Kidney glomerular epithelial cell (primary cell): ENCODE measurements at regions not wholly inside any gene's neighbourhood (a gene's known extent, or its start where the extent isn't known, plus 50 kb on each side); places are given as distances from the start of the nearest gene placed in this dataset.
A peak's percentile ranks its signal among the peaks of the same experiment; 100 is the strongest.
"Not testable (repeated sequence)": the region's sequence is repeated elsewhere in the genome, so short reads cannot be mapped to it uniquely, and the experiment has no call there.

ENCODE experiments used
- DNase-seq: peaks from one replicate; lab custom pipeline; 2025; lab: John Stamatoyannopoulos, UW

- no peak for DNase-seq
Observed at GRCh38 chr4:131638781-131639180, 1510.3 kb upstream of the PCDH10 start.

GRCh38 chr4:131644619-131645018 is 1504.5 kb upstream of the PCDH10 start:
- peak; percentile 16 for DNase-seq

GRCh38 chr4:131649227-131649626 is 1499.9 kb upstream of the PCDH10 start:
- DNase-seq, result no peak

- no peak for DNase-seq
Observed at GRCh38 chr4:131650951-131651350, 1498.1 kb upstream of the PCDH10 start.

GRCh38 chr4:131683314-131683713 is 1465.8 kb upstream of the PCDH10 start:
- not testable (repeated sequence) for DNase-seq

- no peak for DNase-seq
Observed at GRCh38 chr4:131721883-131722282, 1427.2 kb upstream of the PCDH10 start.

GRCh38 chr4:131723069-131723468 is 1426.0 kb upstream of the PCDH10 start:
- DNase-seq, result not testable (repeated sequence)

GRCh38 chr4:131724847-131725246 is 1424.2 kb upstream of the PCDH10 start:
- DNase-seq, result not testable (repeated sequence)

GRCh38 chr4:131725521-131725920 is 1423.6 kb upstream of the PCDH10 start:
- not testable (repeated sequence) for DNase-seq

GRCh38 chr4:131726940-131727339 is 1422.2 kb upstream of the PCDH10 start:
- not testable (repeated sequence) for DNase-seq

- DNase-seq, result not testable (repeated sequence)
Observed at GRCh38 chr4:131727418-131727817, 1421.7 kb upstream of the PCDH10 start.

GRCh38 chr4:131729205-131729604 is 1419.9 kb upstream of the PCDH10 start:
- DNase-seq, result not testable (repeated sequence)

GRCh38 chr4:131729716-131730398 is 1419.2 kb upstream of the PCDH10 start:
- DNase-seq, result not testable (repeated sequence)

GRCh38 chr4:131730574-131730973 is 1418.5 kb upstream of the PCDH10 start:
- DNase-seq, result not testable (repeated sequence)

- DNase-seq, result not testable (repeated sequence)
Observed at GRCh38 chr4:131732034-131732630, 1417.0 kb upstream of the PCDH10 start.

GRCh38 chr4:131734321-131734720 is 1414.8 kb upstream of the PCDH10 start:
- DNase-seq, result not testable (repeated sequence)

- not testable (repeated sequence) for DNase-seq
Observed at GRCh38 chr4:131734851-131735385, 1414.2 kb upstream of the PCDH10 start.

GRCh38 chr4:131738991-131739390 is 1410.1 kb upstream of the PCDH10 start:
- DNase-seq, result not testable (repeated sequence)

- DNase-seq, result not testable (repeated sequence)
Observed at GRCh38 chr4:131741836-131742235, 1407.3 kb upstream of the PCDH10 start.

- DNase-seq, result not testable (repeated sequence)
Observed at GRCh38 chr4:131742536-131743205, 1406.4 kb upstream of the PCDH10 start.

GRCh38 chr4:131743348-131743747 is 1405.7 kb upstream of the PCDH10 start:
- not testable (repeated sequence) for DNase-seq

GRCh38 chr4:131747203-131747602 is 1401.9 kb upstream of the PCDH10 start:
- not testable (repeated sequence) for DNase-seq

- DNase-seq, result not testable (repeated sequence)
Observed at GRCh38 chr4:131749224-131749623, 1399.9 kb upstream of the PCDH10 start.
